ENCODE measurements at regions not wholly inside any gene's neighbourhood (a gene's known extent, or its start where the extent isn't known, plus 50 kb on each side); places are given as distances from the start of the nearest gene placed in this dataset.

DNA sequence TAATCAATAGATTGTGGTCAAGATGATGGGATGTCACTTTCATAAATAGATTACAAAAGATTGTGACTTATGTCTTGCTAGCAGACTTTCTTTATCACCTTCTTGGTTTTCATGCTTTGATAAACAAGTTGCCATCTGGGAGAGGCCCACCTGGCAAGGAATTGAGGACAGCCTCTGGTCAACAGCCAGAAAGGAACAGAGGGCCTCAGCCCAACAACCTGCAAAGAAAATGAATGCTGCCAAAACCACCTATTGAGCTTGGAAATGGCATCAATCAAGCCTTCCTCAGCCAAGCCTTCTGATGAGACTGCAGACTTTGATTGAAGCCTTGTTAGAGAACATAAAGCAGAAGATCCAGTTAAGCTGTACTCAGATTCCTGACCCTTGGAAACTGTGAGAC is 288.6 kb downstream of the SPRY2 start:
- TF ChIP-seq TBL1XR1 (IDR thresholded peaks at IDR 0.05; ENCODE audit: low read depth, low read length): no peak
- no peak for TF ChIP-seq POLR2A (IDR thresholded peaks at IDR 0.05; ENCODE audit: low read depth, low read length)
- no peak for TF ChIP-seq MEF2B (IDR thresholded peaks at IDR 0.05; ENCODE audit: partially characterized antibody, poor library complexity, severe bottlenecking)
- TF ChIP-seq CHD1 (IDR thresholded peaks at IDR 0.05; ENCODE audit: low read depth, low read length): no peak
- no peak for TF ChIP-seq CTCF (IDR thresholded peaks at IDR 0.05 in 2 of 3, conservative IDR thresholded peaks at IDR 0.05 in 1 of 3; ENCODE audit: control insufficient read depth in 2 of 3, extremely low read depth in 1 of 3, insufficient read depth in 1 of 3, low read depth in 3 of 3, low read length in 3 of 3)
- TF ChIP-seq EP300 (IDR thresholded peaks at IDR 0.05; ENCODE audit: borderline replicate concordance in 1 of 2, control insufficient read depth in 1 of 2, low read depth in 2 of 2, low read length in 2 of 2): no peak
- no peak for TF ChIP-seq HDAC6 (IDR thresholded peaks at IDR 0.05; ENCODE audit: unreplicated experiment)
- no peak for TF ChIP-seq BRCA1 (IDR thresholded peaks at IDR 0.05; ENCODE audit: low read depth, low read length)

Measured in GM12878 (cell line).